HEK293 (cell line): ENCODE measurements at regions not wholly inside any gene's neighbourhood (a gene's known extent, or its start where the extent isn't known, plus 50 kb on each side); places are given as distances from the start of the nearest gene placed in this dataset.

Experiments used
- CTCF ChIP-seq: fragments of 450-650 bp; formaldehyde crosslinking; IDR thresholded peaks from 2 replicates; pipeline ENCODE4 v1.5.1; 2016; ENCODE audit warnings: missing biosample characterization, missing genetic modification characterization
- PATZ1 ChIP-seq: fragments of 450-650 bp; formaldehyde crosslinking; IDR thresholded peaks from 2 replicates; pipeline ENCODE4 v1.5.1; 2016; ENCODE audit warnings: missing biosample characterization, missing genetic modification characterization
- SALL2 ChIP-seq: fragments of 450-650 bp; formaldehyde crosslinking; IDR thresholded peaks from 2 replicates; pipeline ENCODE4 v1.5.0; 2017; ENCODE audit warnings: missing biosample characterization, mild to moderate bottlenecking, missing genetic modification characterization, borderline replicate concordance
- TCF7L2 ChIP-seq: IDR thresholded peaks from 2 replicates; pipeline ENCODE4 v1.6.1; 2011; ENCODE audit warnings: low read depth, mild to moderate bottlenecking, inconsistent platforms, low read length, moderate library complexity, borderline replicate concordance
- ZNF223 ChIP-seq: fragments of 450-650 bp; formaldehyde crosslinking; IDR thresholded peaks from 2 replicates; pipeline ENCODE4 v1.5.1; 2016; ENCODE audit warnings: missing biosample characterization, missing genetic modification characterization
- ZNF274 ChIP-seq, 2 experiments: fragments of 200-500 bp in 1 of 2; fragments of 450-650 bp in 1 of 2; sonication (Bioruptor generic) in 1 of 2; formaldehyde crosslinking in 1 of 2; IDR thresholded peaks; 2 replicates each; pipeline versions ENCODE4 v1.5.1 to v1.6.1; 2014 to 2016; ENCODE audit warnings: borderline replicate concordance in 1 of 2, inconsistent platforms in 1 of 2, low read length in 1 of 2, missing biosample characterization in 1 of 2, missing genetic modification characterization in 1 of 2
- ZNF501 ChIP-seq: fragments of 450-650 bp; formaldehyde crosslinking; IDR thresholded peaks from 2 replicates; pipeline ENCODE4 v1.5.1; 2016; ENCODE audit warnings: missing biosample characterization, missing genetic modification characterization
- ZNF776 ChIP-seq: fragments of 450-650 bp; formaldehyde crosslinking; IDR thresholded peaks from 2 replicates; pipeline ENCODE4 v1.5.0; 2017; ENCODE audit warnings: missing biosample characterization, missing genetic modification characterization, borderline replicate concordance
- ZSCAN30 ChIP-seq: fragments of 450-650 bp; IDR thresholded peaks from 2 replicates; pipeline ENCODE4 v1.5.1; 2018; ENCODE audit warnings: missing biosample characterization, mild to moderate bottlenecking, missing genetic modification characterization, moderate library complexity
- TF ChIP-seq, protein P1 (sequence below): IDR thresholded peaks from 2 replicates; pipeline ENCODE4 v1.6.1; 2011; ENCODE audit warnings: mild to moderate bottlenecking, low read depth, low read length, borderline replicate concordance
- TF ChIP-seq, protein P2 (sequence below): fragments of 450-650 bp; formaldehyde crosslinking; optimal IDR thresholded peaks from 2 replicates; pipeline ENCODE3; 2016; ENCODE audit warnings: missing biosample characterization, mild to moderate bottlenecking, missing genetic modification characterization

DNA sequence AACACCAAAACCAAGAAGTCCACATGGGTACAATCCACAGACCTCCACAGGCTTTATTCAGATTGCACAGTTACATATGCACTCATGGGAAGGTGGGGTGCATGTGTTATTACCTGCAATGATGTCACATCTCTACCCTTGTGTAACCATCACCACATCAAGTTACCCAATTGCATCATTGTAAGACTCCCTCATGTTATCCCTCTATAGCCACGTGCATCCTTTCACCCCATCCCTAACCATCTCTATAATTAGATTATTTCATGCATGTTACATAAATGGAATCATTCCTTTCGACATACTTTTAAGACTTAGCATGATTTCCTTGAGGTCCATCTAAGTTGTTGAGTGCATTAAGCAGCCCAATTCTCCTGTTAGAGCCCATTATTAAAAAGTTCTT is 408.2 kb upstream of the C16orf82 start:
- TF ChIP-seq ZNF274 (IDR thresholded peaks at IDR 0.05; ENCODE audit: low read length) (no peak), ZNF274 (tag by site-specific recombination; IDR thresholded peaks at IDR 0.05; ENCODE audit: borderline replicate concordance) (no peak), CTCF (no peak), ZNF501 (tag by site-specific recombination) (no peak), ZNF223 (no peak), TCF7L2 (no peak), ZSCAN30 (no peak), SALL2 (no peak), PATZ1 (no peak), ZNF776 (tag by site-specific recombination) (no peak)
- TF ChIP-seq, protein P1, sequence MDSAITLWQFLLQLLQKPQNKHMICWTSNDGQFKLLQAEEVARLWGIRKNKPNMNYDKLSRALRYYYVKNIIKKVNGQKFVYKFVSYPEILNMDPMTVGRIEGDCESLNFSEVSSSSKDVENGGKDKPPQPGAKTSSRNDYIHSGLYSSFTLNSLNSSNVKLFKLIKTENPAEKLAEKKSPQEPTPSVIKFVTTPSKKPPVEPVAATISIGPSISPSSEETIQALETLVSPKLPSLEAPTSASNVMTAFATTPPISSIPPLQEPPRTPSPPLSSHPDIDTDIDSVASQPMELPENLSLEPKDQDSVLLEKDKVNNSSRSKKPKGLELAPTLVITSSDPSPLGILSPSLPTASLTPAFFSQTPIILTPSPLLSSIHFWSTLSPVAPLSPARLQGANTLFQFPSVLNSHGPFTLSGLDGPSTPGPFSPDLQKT, result no peak
- TF ChIP-seq, protein P2, sequence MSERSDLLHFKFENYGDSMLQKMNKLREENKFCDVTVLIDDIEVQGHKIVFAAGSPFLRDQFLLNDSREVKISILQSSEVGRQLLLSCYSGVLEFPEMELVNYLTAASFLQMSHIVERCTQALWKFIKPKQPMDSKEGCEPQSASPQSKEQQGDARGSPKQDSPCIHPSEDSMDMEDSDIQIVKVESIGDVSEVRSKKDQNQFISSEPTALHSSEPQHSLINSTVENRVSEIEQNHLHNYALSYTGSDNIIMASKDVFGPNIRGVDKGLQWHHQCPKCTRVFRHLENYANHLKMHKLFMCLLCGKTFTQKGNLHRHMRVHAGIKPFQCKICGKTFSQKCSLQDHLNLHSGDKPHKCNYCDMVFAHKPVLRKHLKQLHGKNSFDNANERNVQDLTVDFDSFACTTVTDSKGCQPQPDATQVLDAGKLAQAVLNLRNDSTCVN (tag by site-specific recombination), result no peak
